LNCaP clone FGC (cell line): ENCODE measurements at regions not wholly inside any gene's neighbourhood (a gene's known extent, or its start where the extent isn't known, plus 50 kb on each side); places are given as distances from the start of the nearest gene placed in this dataset.

Source experiments
- DNase-seq: peaks from one replicate; pipeline ENCODE4 v3.0.0-alpha.2; 2011; ENCODE audit warnings: low read depth
- H3K4me3 ChIP-seq: 2 replicates; pipeline ENCODE4 v1.5.1; 2011; ENCODE audit warnings: mild to moderate bottlenecking, low read depth, low read length, control low read depth
- TF ChIP-seq, protein P1 (sequence below): IDR thresholded peaks from 2 replicates; pipeline ENCODE4 v1.5.1; 2012; ENCODE audit warnings: mild to moderate bottlenecking; ENCODE audit not compliant: control insufficient read depth, insufficient read depth; ENCODE audit errors: extremely low read depth

DNA sequence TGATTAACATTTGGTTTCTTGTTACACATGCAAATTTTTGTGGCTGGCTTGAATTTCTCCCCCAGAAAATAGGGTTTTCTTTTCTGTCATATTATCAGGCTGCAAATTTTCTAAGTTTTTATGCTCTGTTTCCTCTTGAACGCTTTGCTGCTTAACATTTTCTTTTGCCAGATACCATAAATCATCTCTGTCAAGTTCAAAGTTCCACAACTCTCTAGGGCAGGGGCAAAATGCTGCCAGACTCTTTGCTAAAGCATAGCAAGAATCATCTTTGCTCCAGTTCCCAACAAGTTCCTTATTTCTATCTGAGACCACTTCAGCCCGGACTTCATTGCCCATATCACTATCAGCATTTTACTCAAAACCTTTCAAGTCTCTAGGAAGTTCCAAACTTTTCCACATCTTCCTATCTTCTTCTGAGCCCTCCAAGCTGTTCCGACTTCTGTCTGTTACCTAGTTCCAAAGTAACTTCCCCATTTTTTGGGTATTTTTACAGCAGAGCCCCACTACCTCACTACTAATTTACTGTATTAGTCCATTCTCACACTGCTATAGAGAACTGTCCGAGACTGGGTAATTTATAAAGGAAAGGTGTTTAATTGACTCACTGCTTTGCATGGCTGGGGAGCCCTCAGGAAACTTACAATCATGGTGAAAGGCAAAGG is 486.9 kb upstream of the NCAM2 start:
- no peak for DNase-seq
- no peak overlapping the region for H3K4me3 ChIP-seq
- TF ChIP-seq, protein P1, sequence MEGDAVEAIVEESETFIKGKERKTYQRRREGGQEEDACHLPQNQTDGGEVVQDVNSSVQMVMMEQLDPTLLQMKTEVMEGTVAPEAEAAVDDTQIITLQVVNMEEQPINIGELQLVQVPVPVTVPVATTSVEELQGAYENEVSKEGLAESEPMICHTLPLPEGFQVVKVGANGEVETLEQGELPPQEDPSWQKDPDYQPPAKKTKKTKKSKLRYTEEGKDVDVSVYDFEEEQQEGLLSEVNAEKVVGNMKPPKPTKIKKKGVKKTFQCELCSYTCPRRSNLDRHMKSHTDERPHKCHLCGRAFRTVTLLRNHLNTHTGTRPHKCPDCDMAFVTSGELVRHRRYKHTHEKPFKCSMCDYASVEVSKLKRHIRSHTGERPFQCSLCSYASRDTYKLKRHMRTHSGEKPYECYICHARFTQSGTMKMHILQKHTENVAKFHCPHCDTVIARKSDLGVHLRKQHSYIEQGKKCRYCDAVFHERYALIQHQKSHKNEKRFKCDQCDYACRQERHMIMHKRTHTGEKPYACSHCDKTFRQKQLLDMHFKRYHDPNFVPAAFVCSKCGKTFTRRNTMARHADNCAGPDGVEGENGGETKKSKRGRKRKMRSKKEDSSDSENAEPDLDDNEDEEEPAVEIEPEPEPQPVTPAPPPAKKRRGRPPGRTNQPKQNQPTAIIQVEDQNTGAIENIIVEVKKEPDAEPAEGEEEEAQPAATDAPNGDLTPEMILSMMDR, result no peak

DNA sequence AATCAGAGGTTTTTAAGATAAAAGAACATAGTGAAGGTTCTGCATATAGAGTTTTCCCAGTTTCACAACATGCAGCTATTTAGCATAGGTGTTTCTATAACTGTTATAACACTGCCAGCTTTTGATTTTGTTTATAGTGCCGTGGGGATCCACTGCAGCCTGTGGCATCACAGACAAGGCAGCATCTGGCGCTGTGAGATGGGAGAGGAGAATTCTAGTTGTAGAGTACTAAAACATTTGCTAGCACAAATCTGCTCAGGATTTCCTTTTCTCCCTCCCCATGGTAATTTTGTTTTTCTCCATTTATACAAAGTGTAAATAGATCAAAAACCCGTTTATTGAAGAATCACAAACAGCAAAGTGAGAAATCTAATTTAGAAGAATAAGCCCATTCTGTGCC is 482.8 kb upstream of the NCAM2 start:
- H3K4me3 ChIP-seq, result no peak overlapping the region
- no peak for DNase-seq
- TF ChIP-seq, protein P1, result no peak

DNA sequence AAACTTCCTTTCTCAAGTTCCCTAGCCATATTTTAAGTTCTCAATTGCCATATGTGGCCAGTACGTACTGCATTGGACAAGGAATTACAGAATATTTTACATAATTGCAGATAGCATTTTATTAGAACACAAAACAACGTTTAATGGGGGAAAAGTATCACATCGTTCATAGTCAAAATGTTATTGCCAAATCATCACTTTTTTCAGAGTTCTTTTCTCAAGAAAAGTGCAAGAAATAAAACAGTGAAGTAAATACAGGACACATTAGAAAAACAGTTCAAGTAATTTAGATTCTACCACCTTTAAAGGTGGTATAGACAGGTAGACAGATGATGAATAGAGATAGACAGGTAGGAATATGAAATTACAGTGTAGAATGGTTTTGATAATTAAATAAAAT is 479.1 kb upstream of the NCAM2 start:
- TF ChIP-seq, protein P1, result no peak
- H3K4me3 ChIP-seq, result no peak overlapping the region
- no peak for DNase-seq

DNA sequence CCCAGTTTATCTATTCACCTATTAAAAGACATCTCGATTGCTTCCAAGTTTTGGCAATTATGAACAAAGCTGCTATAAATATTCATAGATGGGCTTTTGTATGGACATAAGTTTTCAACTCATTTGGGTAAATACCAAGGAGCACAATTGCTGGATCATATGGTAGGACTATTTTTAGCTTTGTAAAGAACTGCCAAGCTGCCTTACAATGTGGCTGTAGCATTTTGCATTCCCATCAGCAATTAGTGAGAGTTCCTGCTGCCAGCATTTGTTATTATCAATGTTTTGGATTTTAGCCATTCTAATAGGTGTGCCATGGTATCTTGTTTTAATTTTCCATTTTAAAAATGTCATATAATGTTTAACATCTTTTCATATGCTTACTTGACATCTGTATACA is 475.6 kb upstream of the NCAM2 start:
- DNase-seq, result no peak
- TF ChIP-seq, protein P1, result no peak
- no peak overlapping the region for H3K4me3 ChIP-seq

DNA sequence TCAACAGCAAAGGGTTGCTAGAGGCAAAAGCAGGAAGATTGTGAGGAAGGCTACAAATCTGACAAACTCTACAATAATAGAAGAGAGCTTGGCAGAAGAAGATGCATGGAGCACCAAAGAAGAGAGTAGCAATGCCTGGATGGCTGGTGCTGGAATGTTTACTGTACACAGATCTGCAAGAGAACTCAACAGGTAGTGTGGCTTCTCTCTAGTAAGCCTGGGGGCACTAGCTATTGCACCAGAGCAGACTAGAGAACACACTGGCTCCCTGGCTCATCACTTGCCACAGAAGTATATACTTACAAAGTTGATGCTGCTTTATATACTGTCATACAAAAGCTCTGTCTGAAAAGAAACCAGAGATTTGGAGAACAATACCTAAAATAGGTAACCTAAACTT is 475.0 kb upstream of the NCAM2 start:
- DNase-seq, result no peak
- TF ChIP-seq, protein P1, result no peak
- H3K4me3 ChIP-seq, result no peak overlapping the region

DNA sequence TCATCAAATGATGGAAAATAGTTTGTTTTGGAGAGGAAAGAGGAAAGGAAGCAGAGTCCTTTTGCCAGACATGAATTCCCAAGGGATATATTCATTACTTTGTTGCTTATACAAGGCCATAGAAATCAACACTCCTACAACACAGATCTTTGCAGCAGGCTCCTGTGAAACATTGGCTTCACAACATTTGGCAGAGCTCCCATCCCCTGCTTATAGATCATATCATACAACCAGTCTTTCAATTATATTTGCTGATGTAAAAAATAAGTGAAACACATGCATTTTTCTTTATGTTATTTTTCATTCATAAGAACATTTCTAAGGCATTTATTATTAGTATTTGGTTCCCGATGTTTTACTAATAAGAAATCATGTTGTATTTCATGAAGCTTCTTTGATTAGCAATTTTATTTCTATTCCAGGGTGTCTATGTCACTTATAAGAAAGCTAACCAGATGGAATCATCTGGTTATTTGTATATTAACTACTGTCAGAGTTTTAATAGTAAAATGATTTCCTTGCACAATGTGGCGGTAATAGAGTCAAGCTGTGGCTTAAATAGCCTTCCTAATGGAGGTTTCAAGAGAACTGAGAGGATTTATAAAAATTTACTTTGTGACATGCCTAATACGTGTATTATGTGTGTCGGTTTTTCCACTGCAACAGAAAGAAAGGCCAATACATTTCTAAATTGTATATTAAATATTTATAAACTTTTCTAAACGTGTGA is 470.3 kb upstream of the NCAM2 start:
- H3K4me3 ChIP-seq, result no peak overlapping the region
- TF ChIP-seq, protein P1, result no peak
- no peak for DNase-seq
